ENCODE measurements at regions not wholly inside any gene's neighbourhood (a gene's known extent, or its start where the extent isn't known, plus 50 kb on each side); places are given as distances from the start of the nearest gene placed in this dataset.

GRCh38 chr4:16977081-16977480 is 78.6 kb upstream of the LDB2 start:
- Histone ChIP-seq H3K9me3 (ENCODE audit: severe bottlenecking) (no peaks in the 10 kb centered on the region), H3K27ac (ENCODE audit: poor library complexity, severe bottlenecking) (no peak overlapping the region), H3K36me3 (ENCODE audit: low read depth) (no peaks in the 10 kb centered on the region), H3K4me1 (ENCODE audit: insufficient read depth, poor library complexity, severe bottlenecking) (no peaks in the 10 kb centered on the region), H3K4me3 (ENCODE audit: severe bottlenecking) (no peak overlapping the region), H3K27me3 (ENCODE audit: insufficient read depth, poor library complexity, severe bottlenecking) (peaks cover 5% of the 10 kb centered on the region)
- no peak for TF ChIP-seq CTCF (IDR thresholded peaks at IDR 0.05; ENCODE audit: poor library complexity, severe bottlenecking)
- ATAC-seq (ENCODE audit: low read depth) (no peak), DNase-seq (ENCODE audit: low spot score) (no peak)

GRCh38 chr4:16969696-16970135 is 71.3 kb upstream of the LDB2 start:
- peak; percentile 50; the same call in 1 of the 3 replicates for ATAC-seq (ENCODE audit: low read depth)
- Histone ChIP-seq H3K27me3 (ENCODE audit: insufficient read depth, poor library complexity, severe bottlenecking) (no peaks in the 10 kb centered on the region), H3K36me3 (ENCODE audit: low read depth) (no peaks in the 10 kb centered on the region), H3K9me3 (ENCODE audit: severe bottlenecking) (no peaks in the 10 kb centered on the region), H3K27ac (ENCODE audit: poor library complexity, severe bottlenecking) (no peak overlapping the region), H3K4me3 (ENCODE audit: severe bottlenecking) (no peak overlapping the region), H3K4me1 (ENCODE audit: insufficient read depth, poor library complexity, severe bottlenecking) (no peaks in the 10 kb centered on the region)
- DNase-seq (ENCODE audit: low spot score) = no peak
- TF ChIP-seq CTCF (IDR thresholded peaks at IDR 0.05; ENCODE audit: poor library complexity, severe bottlenecking) = no peak

- H3K4me1 ChIP-seq (ENCODE audit: insufficient read depth, poor library complexity, severe bottlenecking) = no peaks in the 10 kb centered on the region
- no peak overlapping the region for H3K4me3 ChIP-seq (ENCODE audit: severe bottlenecking)
- no peaks in the 10 kb centered on the region for H3K9me3 ChIP-seq (ENCODE audit: severe bottlenecking)
- H3K27me3 ChIP-seq (ENCODE audit: insufficient read depth, poor library complexity, severe bottlenecking) = no peaks in the 10 kb centered on the region
- no peak for TF ChIP-seq CTCF (IDR thresholded peaks at IDR 0.05; ENCODE audit: poor library complexity, severe bottlenecking)
- no peak overlapping the region for H3K27ac ChIP-seq (ENCODE audit: poor library complexity, severe bottlenecking)
- ATAC-seq (ENCODE audit: low read depth) (no peak), DNase-seq (ENCODE audit: low spot score) (no peak)
- H3K36me3 ChIP-seq (ENCODE audit: low read depth) = no peaks in the 10 kb centered on the region
Measured at GRCh38 chr4:16967722-16968121, 69.3 kb upstream of the LDB2 start.

- no peaks in the 10 kb centered on the region for H3K36me3 ChIP-seq (ENCODE audit: low read depth)
- no peak overlapping the region for H3K4me3 ChIP-seq (ENCODE audit: severe bottlenecking)
- no peaks in the 10 kb centered on the region for H3K27me3 ChIP-seq (ENCODE audit: insufficient read depth, poor library complexity, severe bottlenecking)
- H3K27ac ChIP-seq (ENCODE audit: poor library complexity, severe bottlenecking) = no peak overlapping the region
- TF ChIP-seq CTCF (IDR thresholded peaks at IDR 0.05; ENCODE audit: poor library complexity, severe bottlenecking) = no peak
- no peaks in the 10 kb centered on the region for H3K4me1 ChIP-seq (ENCODE audit: insufficient read depth, poor library complexity, severe bottlenecking)
- ATAC-seq (ENCODE audit: low read depth) (no peak), DNase-seq (ENCODE audit: low spot score) (no peak)
- H3K9me3 ChIP-seq (ENCODE audit: severe bottlenecking) = peaks cover 4% of the 10 kb centered on the region
Measured at GRCh38 chr4:16959305-16959704, 60.9 kb upstream of the LDB2 start.

GRCh38 chr4:16952896-16953630 is 54.6 kb upstream of the LDB2 start:
- Histone ChIP-seq H3K27ac (ENCODE audit: poor library complexity, severe bottlenecking) (no peak overlapping the region), H3K36me3 (ENCODE audit: low read depth) (no peaks in the 10 kb centered on the region), H3K4me1 (ENCODE audit: insufficient read depth, poor library complexity, severe bottlenecking) (no peaks in the 10 kb centered on the region), H3K27me3 (ENCODE audit: insufficient read depth, poor library complexity, severe bottlenecking) (no peaks in the 10 kb centered on the region), H3K9me3 (ENCODE audit: severe bottlenecking) (no peaks in the 10 kb centered on the region), H3K4me3 (ENCODE audit: severe bottlenecking) (no peak overlapping the region)
- DNase-seq (ENCODE audit: low spot score) = no peak
- no peak for TF ChIP-seq CTCF (IDR thresholded peaks at IDR 0.05; ENCODE audit: poor library complexity, severe bottlenecking)
- no peak for ATAC-seq (ENCODE audit: low read depth)

All from RWPE2 (cell line).